ENCODE measurements at regions not wholly inside any gene's neighbourhood (a gene's known extent, or its start where the extent isn't known, plus 50 kb on each side); places are given as distances from the start of the nearest gene placed in this dataset.
"Not testable (repeated sequence)": the region's sequence is repeated elsewhere in the genome, so short reads cannot be mapped to it uniquely, and the experiment has no call there.

DNA sequence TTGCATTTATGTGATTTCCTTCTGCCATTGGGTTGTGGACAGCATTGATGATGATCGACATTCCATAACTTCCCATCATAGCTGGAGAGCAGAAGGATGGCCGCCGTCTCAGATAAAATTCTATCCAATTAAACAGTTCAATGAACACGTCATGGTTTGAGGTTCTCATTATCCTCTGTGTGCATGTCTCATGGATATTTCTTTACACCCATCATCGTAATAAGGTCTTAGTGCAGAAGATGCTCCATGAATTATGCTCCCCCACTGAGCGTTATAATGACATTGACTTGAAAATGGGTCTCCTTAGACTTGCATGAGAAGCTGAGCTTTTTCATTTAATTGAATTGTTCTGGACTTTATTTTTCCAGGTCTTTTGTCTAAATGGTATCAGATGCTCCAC, 92.1 kb downstream of the TRIM42 start:
- H3K4me3 ChIP-seq (ENCODE audit: low read length) = no peak overlapping the region
- no peak for DNase-seq (ENCODE audit: low read depth)
- TF ChIP-seq, protein P1, sequence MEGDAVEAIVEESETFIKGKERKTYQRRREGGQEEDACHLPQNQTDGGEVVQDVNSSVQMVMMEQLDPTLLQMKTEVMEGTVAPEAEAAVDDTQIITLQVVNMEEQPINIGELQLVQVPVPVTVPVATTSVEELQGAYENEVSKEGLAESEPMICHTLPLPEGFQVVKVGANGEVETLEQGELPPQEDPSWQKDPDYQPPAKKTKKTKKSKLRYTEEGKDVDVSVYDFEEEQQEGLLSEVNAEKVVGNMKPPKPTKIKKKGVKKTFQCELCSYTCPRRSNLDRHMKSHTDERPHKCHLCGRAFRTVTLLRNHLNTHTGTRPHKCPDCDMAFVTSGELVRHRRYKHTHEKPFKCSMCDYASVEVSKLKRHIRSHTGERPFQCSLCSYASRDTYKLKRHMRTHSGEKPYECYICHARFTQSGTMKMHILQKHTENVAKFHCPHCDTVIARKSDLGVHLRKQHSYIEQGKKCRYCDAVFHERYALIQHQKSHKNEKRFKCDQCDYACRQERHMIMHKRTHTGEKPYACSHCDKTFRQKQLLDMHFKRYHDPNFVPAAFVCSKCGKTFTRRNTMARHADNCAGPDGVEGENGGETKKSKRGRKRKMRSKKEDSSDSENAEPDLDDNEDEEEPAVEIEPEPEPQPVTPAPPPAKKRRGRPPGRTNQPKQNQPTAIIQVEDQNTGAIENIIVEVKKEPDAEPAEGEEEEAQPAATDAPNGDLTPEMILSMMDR (conservative IDR thresholded peaks at IDR 0.05; ENCODE audit: low read length) = no peak

DNA sequence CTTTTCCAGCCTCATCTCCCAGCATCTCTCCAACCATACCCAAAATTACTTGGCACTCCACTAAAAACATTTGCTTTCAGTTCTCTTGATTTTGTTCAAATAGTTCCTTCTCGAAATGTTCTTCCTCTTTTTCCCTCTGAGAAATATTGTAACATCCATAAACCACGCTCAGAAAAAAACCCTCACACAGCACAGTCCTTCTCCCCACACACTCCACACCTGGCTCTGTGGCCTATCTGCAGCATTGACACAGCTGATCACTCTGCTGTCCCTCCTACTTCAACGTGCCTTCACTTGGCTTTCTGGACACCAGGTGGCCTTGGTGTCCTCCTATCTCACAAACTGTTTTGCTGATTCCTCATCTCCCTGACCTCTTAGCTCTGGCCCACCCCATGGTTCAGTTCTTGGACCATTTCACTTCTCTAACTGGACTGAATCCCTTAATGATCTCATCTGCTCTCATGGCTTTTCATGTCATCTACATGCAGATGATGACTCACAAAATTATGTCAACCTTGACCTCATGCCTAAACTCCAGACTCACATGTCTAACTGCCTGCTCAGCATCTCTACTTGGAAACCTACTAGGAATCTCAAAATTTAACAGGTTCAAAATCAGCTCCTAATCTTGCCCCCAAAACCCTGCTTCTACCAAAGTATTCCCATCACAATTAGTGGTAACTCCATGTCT, 93.3 kb downstream of the TRIM42 start:
- TF ChIP-seq, protein P1 (conservative IDR thresholded peaks at IDR 0.05; ENCODE audit: low read length) = no peak
- DNase-seq (ENCODE audit: low read depth) = no peak
- H3K4me3 ChIP-seq (ENCODE audit: low read length) = no peak overlapping the region

DNA sequence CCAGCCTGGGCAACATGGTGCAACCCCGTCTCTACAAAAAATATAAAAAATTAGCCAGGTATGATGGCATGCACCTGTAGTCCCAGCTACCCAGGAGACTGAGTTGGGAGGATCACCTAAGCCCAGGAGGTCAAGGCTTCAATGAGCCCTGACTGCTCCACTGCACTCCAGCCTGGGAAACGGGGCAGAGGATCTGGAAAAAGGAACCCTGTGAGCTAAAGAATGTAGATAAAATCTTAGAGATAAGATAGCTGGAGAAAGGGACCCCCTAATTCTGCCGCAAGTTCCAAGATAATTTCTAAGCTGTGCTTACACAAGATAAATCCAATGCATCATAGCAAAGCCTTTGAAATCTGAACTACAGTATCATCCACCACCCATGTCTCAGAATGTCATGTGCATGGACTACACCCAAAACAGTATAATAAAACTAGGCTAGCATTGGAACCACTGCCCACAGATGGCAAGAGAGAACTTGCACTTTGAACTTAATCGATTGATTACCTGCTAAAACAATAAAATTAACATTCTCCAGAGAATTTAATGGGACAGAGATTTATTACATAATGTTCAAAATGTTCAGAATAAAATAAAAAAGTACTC, 99.9 kb downstream of the TRIM42 start:
- TF ChIP-seq, protein P1 (conservative IDR thresholded peaks at IDR 0.05; ENCODE audit: low read length) = no peak
- no peak overlapping the region for H3K4me3 ChIP-seq (ENCODE audit: low read length)
- DNase-seq (ENCODE audit: low read depth) = no peak

DNA sequence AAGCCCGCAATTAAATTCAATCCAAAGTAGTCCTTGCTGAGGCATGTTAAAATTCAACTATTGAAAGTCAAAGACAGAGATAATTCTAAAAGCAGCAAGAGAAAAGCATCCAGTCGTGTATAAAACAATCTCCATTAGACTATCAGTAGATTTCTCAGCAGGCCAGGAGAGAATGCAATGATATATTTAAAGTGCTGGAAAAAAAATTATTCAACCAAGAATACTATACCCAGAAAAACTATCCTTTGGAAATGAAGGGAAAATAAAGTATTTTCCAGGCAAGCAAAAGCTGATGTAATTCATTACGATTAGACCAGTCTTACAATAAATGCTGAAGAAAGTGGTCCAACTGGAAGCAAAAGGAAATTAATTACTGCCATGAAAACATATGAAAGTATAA, 113.5 kb downstream of the TRIM42 start:
- TF ChIP-seq, protein P1 (conservative IDR thresholded peaks at IDR 0.05; ENCODE audit: low read length) = no peak
- no peak for DNase-seq (ENCODE audit: low read depth)
- no peak overlapping the region for H3K4me3 ChIP-seq (ENCODE audit: low read length)

DNA sequence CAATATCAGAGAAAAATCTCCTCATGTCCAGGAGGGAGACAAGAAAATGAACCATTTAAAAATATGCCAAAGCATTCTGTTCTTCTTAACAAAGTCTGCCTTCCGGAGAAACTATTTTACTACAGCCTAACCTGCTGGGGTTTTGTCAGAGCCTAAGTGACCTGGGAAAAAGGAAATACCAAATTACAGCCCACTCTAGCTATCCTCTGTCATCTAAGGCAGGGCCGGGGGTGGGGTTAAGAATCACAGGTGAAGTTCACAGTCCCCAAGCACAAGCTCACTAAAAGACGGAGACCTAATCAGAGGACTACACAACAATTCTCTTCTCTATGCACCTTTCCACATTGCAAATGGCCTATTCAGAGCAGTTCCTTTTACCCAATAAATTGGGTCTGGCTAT, 116.6 kb downstream of the TRIM42 start:
- no peak overlapping the region for H3K4me3 ChIP-seq (ENCODE audit: low read length)
- TF ChIP-seq, protein P1 (conservative IDR thresholded peaks at IDR 0.05; ENCODE audit: low read length) = no peak
- DNase-seq (ENCODE audit: low read depth) = no peak

DNA sequence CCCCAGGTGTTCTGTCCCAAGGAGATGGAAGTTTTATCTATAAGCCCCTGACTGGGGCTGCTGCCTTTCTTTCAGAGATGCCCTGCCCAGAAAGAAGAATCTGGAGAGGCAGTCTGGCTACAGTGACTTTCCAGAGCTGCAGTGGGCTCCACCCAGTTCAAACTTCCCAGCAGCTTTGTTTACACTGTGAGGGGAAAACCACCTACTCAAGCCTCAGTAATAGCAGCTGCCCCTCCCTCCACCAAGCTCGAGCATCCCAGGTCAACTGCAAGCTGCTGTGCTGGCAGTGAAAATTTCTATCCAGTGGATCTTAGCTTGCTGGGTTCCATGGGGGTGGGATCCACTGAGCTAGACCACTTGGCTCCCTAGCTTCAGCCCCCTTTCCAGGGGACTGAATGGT, 125.0 kb downstream of the TRIM42 start:
- not testable (repeated sequence) for H3K4me3 ChIP-seq (ENCODE audit: low read length); DNase-seq (ENCODE audit: low read depth)

DNA sequence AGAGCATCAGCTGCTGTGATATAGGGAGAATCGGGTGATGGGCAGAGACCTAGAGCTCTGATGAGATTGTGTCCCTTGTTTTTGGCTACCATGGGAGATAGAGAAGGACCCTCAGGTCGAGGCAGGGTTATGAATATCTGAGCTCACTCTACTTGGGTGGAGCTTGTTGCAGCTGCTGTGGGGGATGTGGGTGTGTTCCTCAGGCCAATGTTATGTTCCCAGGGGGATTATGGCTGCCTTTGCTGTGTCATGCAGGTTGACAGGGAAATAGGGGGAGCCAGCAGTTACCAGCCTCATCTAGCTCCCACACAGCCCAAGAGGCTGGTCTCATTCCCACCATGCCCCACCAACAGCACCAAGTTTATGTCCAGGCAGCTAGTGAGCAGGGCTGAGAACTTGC, 131.5 kb downstream of the TRIM42 start:
- TF ChIP-seq, protein P1 (conservative IDR thresholded peaks at IDR 0.05; ENCODE audit: low read length) = no peak
- no peak overlapping the region for H3K4me3 ChIP-seq (ENCODE audit: low read length)
- no peak for DNase-seq (ENCODE audit: low read depth)
